PC-9 (cell line): ENCODE measurements at regions not wholly inside any gene's neighbourhood (a gene's known extent, or its start where the extent isn't known, plus 50 kb on each side); places are given as distances from the start of the nearest gene placed in this dataset.

Experiments
- BruUV-seq: library from RNA; stranded (reverse); fragments of 400-500 nt; replicated peaks from 2 replicates; lab custom pipeline; 2021; lab: Mats Ljungman, UMichigan
- CTCF ChIA-PET: fragments of 300-600 bp; sonication (Branson Sonifier 250); formaldehyde crosslinking; loops from one replicate; lab custom pipeline; 2022; ENCODE audit warnings: antibody characterized with exemption; lab: Charles Lee
- POLR2A ChIA-PET: fragments of 300-600 bp; sonication (Branson Sonifier 250); formaldehyde crosslinking; loops from one replicate; lab custom pipeline; 2022; ENCODE audit warnings: antibody characterized with exemption; ENCODE audit not compliant: unreplicated experiment; lab: Charles Lee
- DNase-seq, 2 experiments: peaks; one replicate each; pipeline versions ENCODE4 v3.0.0 to v3.0.0-alpha.2; 2015 to 2022; ENCODE audit warnings: mixed read lengths in 1 of 2
- H2AFZ ChIP-seq: fragments of 200-600 bp; sonication (generic); 2 replicates; pipeline ENCODE4 v1.8.1; 2017; ENCODE audit warnings: antibody characterized with exemption
- H3F3A ChIP-seq: fragments of 200-600 bp; sonication (generic); 2 replicates; pipeline ENCODE4 v1.8.1; 2017; ENCODE audit warnings: antibody characterized with exemption, mild to moderate bottlenecking, low read depth; ENCODE audit not compliant: insufficient read depth
- H3K27ac ChIP-seq: fragments of 200-600 bp; sonication (generic); 2 replicates; pipeline ENCODE4 v1.6.1; 2016; ENCODE audit warnings: mixed run types
- H3K27me3 ChIP-seq: fragments of 200-600 bp; sonication (generic); 2 replicates; pipeline ENCODE4 v1.6.1; 2016; ENCODE audit warnings: low read depth, mixed run types; ENCODE audit not compliant: insufficient read depth
- H3K36me3 ChIP-seq: fragments of 200-600 bp; sonication (generic); 2 replicates; pipeline ENCODE4 v1.6.1; 2016; ENCODE audit warnings: low read depth, mixed run types
- H3K4me1 ChIP-seq: fragments of 200-600 bp; sonication (generic); replicated peaks from 2 replicates; pipeline ENCODE4 v1.6.1; 2016; ENCODE audit warnings: mixed run types; ENCODE audit not compliant: insufficient read depth
- H3K4me2 ChIP-seq: fragments of 200-600 bp; sonication (generic); 2 replicates; pipeline ENCODE4 v1.6.1; 2017; ENCODE audit warnings: mixed run types
- H3K4me3 ChIP-seq: fragments of 200-600 bp; sonication (generic); 2 replicates; pipeline ENCODE4 v1.6.1; 2016; ENCODE audit warnings: mixed run types
- H3K79me2 ChIP-seq: fragments of 200-600 bp; sonication (generic); 2 replicates; pipeline ENCODE4 v1.6.1; 2017; ENCODE audit warnings: low read depth, mixed run types
- H3K9me2 ChIP-seq: fragments of 200-600 bp; sonication (generic); 2 replicates; pipeline ENCODE4 v1.8.1; 2017; ENCODE audit warnings: mild to moderate bottlenecking; ENCODE audit not compliant: insufficient read depth
- H3K9me3 ChIP-seq: fragments of 200-600 bp; sonication (generic); 2 replicates; pipeline ENCODE4 v1.8.1; 2016; ENCODE audit warnings: low read depth; ENCODE audit not compliant: insufficient read depth
- H4K20me1 ChIP-seq: fragments of 200-600 bp; sonication (generic); 2 replicates; pipeline ENCODE4 v1.8.1; 2017; ENCODE audit not compliant: insufficient read depth
- CTCF ChIP-seq: fragments of 200-600 bp; sonication (generic); conservative IDR thresholded peaks from 2 replicates; pipeline ENCODE4 v1.6.1; 2017; ENCODE audit warnings: mixed run types, antibody characterized with exemption, mild to moderate bottlenecking, moderate library complexity
- EZH2 ChIP-seq: fragments of 200-600 bp; sonication (generic); IDR thresholded peaks from 2 replicates; pipeline ENCODE4 v1.8.0; 2017; ENCODE audit warnings: antibody characterized with exemption, low read depth
- intact Hi-C: fragments of 100-400 bp; cut with micrococcal nuclease; formaldehyde crosslinking; loops from one replicate; pipeline ENCODE4 v1.10.0; 2022; ENCODE audit not compliant: unreplicated experiment

DNA sequence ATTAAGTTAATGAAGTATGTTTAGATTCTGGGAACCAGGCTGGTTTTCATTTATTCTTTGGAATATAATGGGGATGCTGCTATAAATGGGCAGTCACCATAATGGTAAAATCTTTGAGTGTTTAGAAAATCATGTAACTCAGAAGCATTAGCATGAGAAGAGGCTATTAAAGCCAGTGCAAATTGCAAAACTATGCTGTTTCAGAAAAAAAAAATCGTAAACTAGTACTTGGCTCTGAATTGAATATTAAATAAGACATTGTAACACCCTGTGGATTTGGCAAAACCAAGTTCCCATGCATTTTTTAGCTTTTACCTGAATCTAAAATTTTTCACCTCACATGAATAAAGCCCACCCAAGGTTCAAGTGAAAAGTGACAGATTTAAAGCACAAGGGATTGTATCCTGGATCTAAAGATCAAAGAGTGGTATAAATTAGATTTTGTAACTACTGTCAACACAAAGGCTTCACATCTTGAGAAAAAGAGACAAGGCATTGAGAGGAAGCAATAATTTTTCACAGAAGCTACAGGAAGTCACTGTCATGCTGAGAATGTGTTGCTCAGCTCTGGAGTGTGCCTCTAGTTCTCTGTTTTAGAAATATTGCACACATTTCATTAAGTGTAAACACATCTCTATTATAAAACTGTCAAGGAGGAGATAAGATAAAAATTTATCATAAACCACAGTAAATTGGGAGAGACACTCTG, 142.2 kb downstream of the ABCA8 start:
- H3F3A ChIP-seq = no peaks in the 10 kb centered on the region
- no TSS peak for BruUV-seq
- H3K9me3 ChIP-seq = peaks cover 8% of the 10 kb centered on the region; the same call in 1 of the 2 replicates
- H3K4me1 ChIP-seq = no peaks in the 10 kb centered on the region
- ChIA-PET CTCF (no interaction called here), POLR2A (no interaction called here)
- no peak overlapping the region for H3K4me3 ChIP-seq
- no peaks in the 10 kb centered on the region for H4K20me1 ChIP-seq
- intact Hi-C loops = no loop called here
- H3K9me2 ChIP-seq = no peaks in the 10 kb centered on the region
- H2AFZ ChIP-seq = no peak overlapping the region
- no peak overlapping the region for H3K27ac ChIP-seq
- no peaks in the 10 kb centered on the region for H3K27me3 ChIP-seq
- no peak overlapping the region for H3K4me2 ChIP-seq
- no peaks in the 10 kb centered on the region for H3K36me3 ChIP-seq
- H3K79me2 ChIP-seq = no peaks in the 10 kb centered on the region
- TF ChIP-seq EZH2 = no peak
- no peak for TF ChIP-seq CTCF
- no peak for DNase-seq

DNA sequence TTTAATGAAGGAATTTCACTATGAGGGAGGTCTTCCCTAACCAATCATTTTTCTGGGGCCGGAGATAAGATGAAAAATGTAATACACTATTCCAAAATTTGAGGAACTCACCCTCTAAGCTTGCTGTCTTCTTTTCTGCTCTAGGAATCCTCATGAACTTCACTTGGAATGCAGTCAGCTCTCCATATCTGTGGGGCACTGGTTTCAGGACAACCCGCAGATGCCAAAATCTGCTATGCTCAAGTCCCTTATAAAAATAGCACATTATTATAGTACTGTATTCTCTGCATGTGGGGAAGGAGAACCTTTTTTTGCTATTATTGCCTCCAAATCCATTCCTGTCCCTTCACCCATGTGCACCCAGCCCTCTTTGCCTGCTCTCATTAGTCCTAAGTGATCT, 146.0 kb downstream of the ABCA8 start:
- ChIA-PET POLR2A (no interaction called here), CTCF (no interaction called here)
- no peak overlapping the region for H3K4me2 ChIP-seq
- no peak overlapping the region for H3K27ac ChIP-seq
- no peaks in the 10 kb centered on the region for H3K79me2 ChIP-seq
- no peaks in the 10 kb centered on the region for H4K20me1 ChIP-seq
- H3K9me2 ChIP-seq = 0 out of 2 replicates have a peak, but pooled peaks cover 3% of the 10 kb centered on the region
- H3K4me1 ChIP-seq = no peaks in the 10 kb centered on the region
- no peaks in the 10 kb centered on the region for H3K27me3 ChIP-seq
- intact Hi-C loops = no loop called here
- no peak overlapping the region for H2AFZ ChIP-seq
- no TSS peak for BruUV-seq
- no peaks in the 10 kb centered on the region for H3F3A ChIP-seq
- DNase-seq = no peak
- no peaks in the 10 kb centered on the region for H3K36me3 ChIP-seq
- H3K9me3 ChIP-seq = peaks cover 8% of the 10 kb centered on the region; the same call in 1 of the 2 replicates
- TF ChIP-seq CTCF = no peak
- no peak for TF ChIP-seq EZH2
- no peak overlapping the region for H3K4me3 ChIP-seq

DNA sequence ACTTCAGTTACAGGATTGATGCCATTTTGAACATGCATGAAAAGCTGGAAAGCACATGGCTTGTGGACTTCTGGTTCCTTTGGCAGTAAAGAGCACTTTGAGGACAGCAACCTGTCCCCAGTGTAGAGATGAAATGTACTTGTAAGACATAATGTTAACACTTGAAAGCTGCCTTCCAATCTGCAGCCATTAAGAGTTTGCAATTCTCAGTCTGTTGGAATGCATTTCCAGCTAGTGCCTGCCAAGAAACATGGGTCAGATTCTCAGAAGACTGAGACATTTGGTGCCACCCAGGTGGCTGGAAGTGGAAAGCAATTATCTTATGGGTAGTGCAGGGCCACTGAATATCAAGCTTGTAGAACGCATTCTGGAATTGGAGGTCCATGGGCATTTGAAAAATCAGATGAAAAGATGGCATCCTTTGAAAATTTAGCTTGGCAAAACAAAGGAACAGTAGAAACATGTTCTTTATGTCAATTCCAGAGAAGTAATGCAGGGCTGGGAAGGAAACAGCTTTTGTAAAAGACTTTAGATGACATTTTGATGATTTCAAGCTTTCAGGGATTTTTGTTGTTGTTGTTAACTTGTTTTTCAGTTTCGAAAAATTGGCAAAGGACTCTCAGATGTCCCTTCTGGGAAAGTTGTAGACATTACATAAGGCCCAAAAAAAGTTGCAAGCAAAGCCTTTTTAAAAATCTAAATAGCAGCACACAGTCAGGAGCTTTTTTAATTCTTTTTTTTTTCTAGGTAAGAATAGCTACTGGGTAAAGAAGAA, 147.0 kb downstream of the ABCA8 start:
- Histone ChIP-seq H3K4me1 (peaks cover under 1% of the 10 kb centered on the region; the same call in 1 of the 2 replicates), H2AFZ (no peak overlapping the region), H3F3A (no peaks in the 10 kb centered on the region), H3K9me2 (0 out of 2 replicates have a peak, but pooled peaks cover 3% of the 10 kb centered on the region), H3K27ac (no peak overlapping the region), H3K9me3 (peaks cover 8% of the 10 kb centered on the region; the same call in 1 of the 2 replicates), H3K79me2 (no peaks in the 10 kb centered on the region), H3K4me3 (no peak overlapping the region), H3K4me2 (no peak overlapping the region), H3K27me3 (no peaks in the 10 kb centered on the region), H3K36me3 (no peaks in the 10 kb centered on the region), H4K20me1 (no peaks in the 10 kb centered on the region)
- TF ChIP-seq CTCF (no peak), EZH2 (no peak)
- ChIA-PET POLR2A (interaction anchor here (0.5 kb wide), 1 partner anchor 703 kb away, joined by 7 read pairs; no protein-coding TSS in a partner anchor), CTCF (no interaction called here)
- no peak for DNase-seq
- no TSS peak for BruUV-seq
- intact Hi-C loops = no loop called here
